Neural crest cell (in vitro differentiated cells): ENCODE measurements at regions not wholly inside any gene's neighbourhood (a gene's known extent, or its start where the extent isn't known, plus 50 kb on each side); places are given as distances from the start of the nearest gene placed in this dataset.

ENCODE experiments used
- DNase-seq: peaks from one replicate; pipeline ENCODE4 v3.0.0; 2021; ENCODE audit warnings: low read depth, mixed read lengths, low spot score
- H3K27ac Mint-ChIP-seq: one replicate; pipeline ENCODE4 v1.8.0; 2021; ENCODE audit warnings: mild to moderate bottlenecking, mixed read lengths; ENCODE audit not compliant: unreplicated experiment
- H3K27me3 Mint-ChIP-seq: 2 replicates; pipeline ENCODE4 v1.8.0; 2021; ENCODE audit warnings: low read depth, mild to moderate bottlenecking, mixed read lengths
- H3K36me3 Mint-ChIP-seq: 2 replicates; pipeline ENCODE4 v1.8.0; 2021; ENCODE audit warnings: low read depth, mild to moderate bottlenecking, mixed read lengths
- H3K4me1 Mint-ChIP-seq: 2 replicates; pipeline ENCODE4 v1.8.0; 2021; ENCODE audit warnings: mixed read lengths
- H3K4me3 Mint-ChIP-seq: one replicate; pipeline ENCODE4 v1.8.0; 2021; ENCODE audit warnings: mild to moderate bottlenecking, mixed read lengths
- H3K9me3 Mint-ChIP-seq: 2 replicates; pipeline ENCODE4 v1.8.0; 2021; ENCODE audit warnings: mixed read lengths
- TF ChIP-seq, protein P1 (sequence below): fragments of 200-600 bp; sonication (generic); conservative IDR thresholded peaks from 2 replicates; pipeline ENCODE4 v1.5.0; 2021; ENCODE audit warnings: antibody characterized with exemption, mild to moderate bottlenecking

DNA sequence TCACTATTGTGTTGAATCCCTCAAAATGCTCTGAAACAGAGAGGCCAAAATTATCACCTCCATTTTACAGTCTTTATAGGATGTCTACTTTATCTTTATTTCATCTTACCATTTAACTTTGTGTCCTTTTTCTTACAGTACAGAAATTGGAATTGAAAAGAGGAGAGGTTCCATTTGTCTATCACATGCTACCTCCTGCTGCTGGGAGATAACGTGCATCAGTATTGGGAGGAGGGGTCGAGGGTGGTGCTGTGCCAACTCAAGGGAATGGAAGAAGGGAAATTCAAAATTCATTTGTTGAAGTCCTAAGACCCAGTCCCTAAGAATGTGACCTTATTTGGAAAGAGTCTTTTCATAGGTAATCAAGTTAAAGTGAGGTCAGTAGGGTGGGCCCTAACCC, 85.3 kb downstream of the HHIPL2 start:
- H3K27me3 Mint-ChIP-seq = peaks cover 28% of the 10 kb centered on the region
- no peak overlapping the region for H3K4me3 Mint-ChIP-seq
- H3K36me3 Mint-ChIP-seq = peaks cover under 1% of the 10 kb centered on the region
- H3K9me3 Mint-ChIP-seq = peaks cover under 1% of the 10 kb centered on the region
- no peak overlapping the region for H3K27ac Mint-ChIP-seq
- no peak for DNase-seq
- peaks cover 10% of the 10 kb centered on the region for H3K4me1 Mint-ChIP-seq
- TF ChIP-seq, protein P1, sequence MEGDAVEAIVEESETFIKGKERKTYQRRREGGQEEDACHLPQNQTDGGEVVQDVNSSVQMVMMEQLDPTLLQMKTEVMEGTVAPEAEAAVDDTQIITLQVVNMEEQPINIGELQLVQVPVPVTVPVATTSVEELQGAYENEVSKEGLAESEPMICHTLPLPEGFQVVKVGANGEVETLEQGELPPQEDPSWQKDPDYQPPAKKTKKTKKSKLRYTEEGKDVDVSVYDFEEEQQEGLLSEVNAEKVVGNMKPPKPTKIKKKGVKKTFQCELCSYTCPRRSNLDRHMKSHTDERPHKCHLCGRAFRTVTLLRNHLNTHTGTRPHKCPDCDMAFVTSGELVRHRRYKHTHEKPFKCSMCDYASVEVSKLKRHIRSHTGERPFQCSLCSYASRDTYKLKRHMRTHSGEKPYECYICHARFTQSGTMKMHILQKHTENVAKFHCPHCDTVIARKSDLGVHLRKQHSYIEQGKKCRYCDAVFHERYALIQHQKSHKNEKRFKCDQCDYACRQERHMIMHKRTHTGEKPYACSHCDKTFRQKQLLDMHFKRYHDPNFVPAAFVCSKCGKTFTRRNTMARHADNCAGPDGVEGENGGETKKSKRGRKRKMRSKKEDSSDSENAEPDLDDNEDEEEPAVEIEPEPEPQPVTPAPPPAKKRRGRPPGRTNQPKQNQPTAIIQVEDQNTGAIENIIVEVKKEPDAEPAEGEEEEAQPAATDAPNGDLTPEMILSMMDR = no peak

DNA sequence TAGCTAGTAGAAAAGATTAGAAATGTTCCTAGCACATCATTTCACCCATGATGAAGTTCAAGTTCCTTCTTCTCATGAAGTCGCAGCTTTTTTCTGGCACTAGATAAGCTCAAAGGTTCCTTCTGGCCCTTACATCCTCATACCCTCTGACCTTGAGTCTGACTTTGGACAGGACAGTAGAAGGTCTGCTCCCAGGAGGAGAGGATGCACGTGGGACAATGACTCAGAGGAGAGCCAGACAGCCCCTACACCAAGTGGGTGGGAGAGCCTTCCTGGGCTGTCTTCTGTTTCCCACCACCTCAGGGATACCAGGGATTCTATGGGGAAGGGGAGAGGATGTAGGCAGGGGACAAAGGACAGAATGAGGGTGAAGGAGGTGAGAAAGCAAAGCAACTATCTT, 86.0 kb downstream of the HHIPL2 start:
- Mint-ChIP-seq H3K36me3 (peaks cover 7% of the 10 kb centered on the region), H3K27ac (no peak overlapping the region), H3K4me3 (no peak overlapping the region), H3K4me1 (peaks cover 10% of the 10 kb centered on the region), H3K27me3 (peaks cover 28% of the 10 kb centered on the region), H3K9me3 (peaks cover 7% of the 10 kb centered on the region)
- DNase-seq = no peak
- TF ChIP-seq, protein P1 = no peak

DNA sequence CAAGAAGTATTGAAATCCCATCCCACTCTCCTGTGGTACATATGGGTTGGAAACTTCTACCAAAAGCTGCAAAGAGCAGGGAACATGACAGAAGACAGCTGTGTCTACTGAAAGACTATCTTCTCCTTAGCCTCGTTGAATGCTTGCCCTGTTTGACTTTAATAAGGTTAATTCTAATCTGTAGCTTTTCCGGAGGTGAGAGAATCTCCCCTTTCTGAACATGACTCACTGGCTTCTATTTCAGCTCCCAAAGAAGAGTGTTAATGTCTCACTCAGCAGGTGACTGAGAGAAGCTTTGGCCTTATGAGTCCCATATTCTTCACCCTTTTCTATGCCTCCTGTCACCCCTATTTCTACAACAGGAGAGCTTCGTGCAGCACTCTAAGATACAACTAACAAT, 88.3 kb downstream of the HHIPL2 start:
- Mint-ChIP-seq H3K36me3 (peaks cover 9% of the 10 kb centered on the region), H3K4me1 (peaks cover 14% of the 10 kb centered on the region), H3K4me3 (no peak overlapping the region), H3K27me3 (peaks cover 25% of the 10 kb centered on the region), H3K27ac (no peak overlapping the region), H3K9me3 (peaks cover 8% of the 10 kb centered on the region)
- no peak for DNase-seq
- TF ChIP-seq, protein P1 = no peak

DNA sequence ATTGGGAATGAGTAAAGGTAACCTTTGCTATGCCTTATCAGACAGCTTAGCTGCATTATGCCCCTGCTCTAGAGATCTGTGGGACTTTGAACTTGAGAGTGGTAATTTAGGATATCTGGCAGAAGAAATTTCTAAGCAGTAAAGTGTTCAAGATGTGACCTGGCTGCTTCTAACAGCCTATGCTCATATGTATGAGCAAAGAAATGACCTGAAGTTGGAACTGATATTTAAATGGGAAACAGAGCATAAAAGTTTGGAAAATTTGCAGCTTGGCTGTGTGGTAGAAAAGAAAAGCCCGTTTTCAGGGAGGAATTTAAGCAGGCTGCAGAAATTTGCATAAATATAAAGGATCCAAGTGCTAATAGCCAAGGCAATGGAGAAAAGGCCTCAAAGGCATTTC, 90.4 kb downstream of the HHIPL2 start:
- no peak overlapping the region for H3K27ac Mint-ChIP-seq
- no peak overlapping the region for H3K4me3 Mint-ChIP-seq
- peaks cover 9% of the 10 kb centered on the region for H3K27me3 Mint-ChIP-seq
- peaks cover 16% of the 10 kb centered on the region for H3K4me1 Mint-ChIP-seq
- no peak for DNase-seq
- peaks cover 8% of the 10 kb centered on the region for H3K9me3 Mint-ChIP-seq
- TF ChIP-seq, protein P1 = no peak
- H3K36me3 Mint-ChIP-seq = peaks cover 9% of the 10 kb centered on the region

DNA sequence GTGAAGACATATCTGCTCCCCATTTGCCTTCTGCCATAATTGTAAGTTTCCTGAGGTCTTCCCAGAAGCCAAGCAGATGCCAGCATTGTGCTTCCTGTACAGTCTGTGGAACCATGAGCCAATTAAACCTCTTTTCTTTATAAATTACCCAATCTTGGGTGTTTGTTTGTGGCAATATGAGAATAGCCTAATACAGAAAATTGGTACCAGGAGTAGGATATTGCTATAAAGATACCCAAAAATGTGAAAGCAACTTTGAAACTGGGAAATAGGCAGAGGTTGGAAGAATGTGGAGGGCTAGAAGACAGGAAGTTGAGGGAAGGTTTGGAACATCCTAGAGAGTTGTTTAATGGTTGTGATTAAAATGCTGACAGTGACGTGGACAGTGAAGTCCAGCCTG, 90.8 kb downstream of the HHIPL2 start:
- TF ChIP-seq, protein P1 = no peak
- peaks cover 8% of the 10 kb centered on the region for H3K9me3 Mint-ChIP-seq
- no peak overlapping the region for H3K27ac Mint-ChIP-seq
- H3K4me3 Mint-ChIP-seq = no peak overlapping the region
- peaks cover 9% of the 10 kb centered on the region for H3K36me3 Mint-ChIP-seq
- no peak for DNase-seq
- peaks cover 16% of the 10 kb centered on the region for H3K4me1 Mint-ChIP-seq
- H3K27me3 Mint-ChIP-seq = peaks cover 11% of the 10 kb centered on the region
